Parathyroid adenoma (tissue), 2 donors: ENCODE measurements at regions not wholly inside any gene's neighbourhood (a gene's known extent, or its start where the extent isn't known, plus 50 kb on each side); places are given as distances from the start of the nearest gene placed in this dataset.
"Not testable (repeated sequence)": the region's sequence is repeated elsewhere in the genome, so short reads cannot be mapped to it uniquely, and the experiment has no call there.

Experiments used
- H2AFZ ChIP-seq: fragments of 300-600 bp; sonication (generic); one replicate; pipeline ENCODE4 v1.7.0; 2017; ENCODE audit warnings: antibody characterized with exemption, mild to moderate bottlenecking
- H3K27ac ChIP-seq: fragments of 300-600 bp; sonication (generic); one replicate; pipeline ENCODE4 v1.7.0; 2017
- H3K27me3 ChIP-seq: fragments of 300-600 bp; sonication (generic); one replicate; pipeline ENCODE4 v1.7.0; 2017; ENCODE audit warnings: low read length; ENCODE audit not compliant: control insufficient read depth, insufficient read depth
- H3K36me3 ChIP-seq: fragments of 300-600 bp; sonication (generic); one replicate; pipeline ENCODE4 v1.7.0; 2017; ENCODE audit warnings: low read length; ENCODE audit not compliant: control insufficient read depth, insufficient read depth
- H3K4me1 ChIP-seq: fragments of 300-600 bp; sonication (generic); one replicate; pipeline ENCODE4 v1.7.0; 2017; ENCODE audit warnings: control low read depth
- H3K4me2 ChIP-seq: fragments of 300-600 bp; sonication (generic); one replicate; pipeline ENCODE4 v1.7.0; 2017; ENCODE audit warnings: low read length
- H3K4me3 ChIP-seq: fragments of 300-600 bp; sonication (generic); one replicate; pipeline ENCODE4 v1.7.0; 2017; ENCODE audit warnings: low read depth, low read length
- H3K79me2 ChIP-seq: fragments of 300-600 bp; sonication (generic); one replicate; pipeline ENCODE4 v1.7.0; 2017; ENCODE audit warnings: control low read depth
- H3K9ac ChIP-seq: fragments of 300-600 bp; sonication (generic); one replicate; pipeline ENCODE4 v1.7.0; 2017; ENCODE audit warnings: mild to moderate bottlenecking
- H3K9me3 ChIP-seq: fragments of 300-600 bp; sonication (generic); one replicate; pipeline ENCODE4 v1.7.0; 2017; ENCODE audit warnings: low read length; ENCODE audit not compliant: control insufficient read depth
- CTCF ChIP-seq: fragments of 300-600 bp; sonication (generic); IDR thresholded peaks from one replicate; pipeline ENCODE4 v1.7.0; 2017; ENCODE audit warnings: antibody characterized with exemption, mild to moderate bottlenecking
- donor health status: primary hyperparathyroidism.

DNA sequence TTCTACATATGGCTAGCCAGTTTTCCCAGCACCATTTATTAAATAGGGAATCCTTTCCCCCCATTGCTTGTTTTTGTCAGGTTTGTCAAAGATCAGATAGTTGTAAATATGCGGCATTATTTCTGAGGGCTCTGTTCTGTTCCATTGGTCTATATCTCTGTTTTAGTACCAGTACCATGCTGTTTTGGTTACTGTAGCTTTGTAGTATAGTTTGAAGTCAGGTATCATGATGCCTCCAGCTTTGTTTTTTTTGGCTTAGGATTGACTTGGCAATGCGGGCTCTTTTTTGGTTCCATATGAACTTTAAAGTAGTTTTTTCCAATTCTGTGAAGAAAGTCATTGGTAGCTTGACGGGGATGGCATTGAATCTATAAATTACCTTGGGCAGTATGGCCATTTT is 60.0 kb upstream of the GPC3 start:
- H3K79me2 ChIP-seq, H3K9ac ChIP-seq, H2AFZ ChIP-seq, H3K4me2 ChIP-seq, H3K27ac ChIP-seq, H3K27me3 ChIP-seq, H3K4me1 ChIP-seq, H3K9me3 ChIP-seq, H3K36me3 ChIP-seq, H3K4me3 ChIP-seq: not testable (repeated sequence)

GRCh38 chrX:134067107-134067506 is 81.7 kb upstream of the GPC3 start:
- H3K9ac ChIP-seq, H3K4me2 ChIP-seq, H3K36me3 ChIP-seq, H3K27me3 ChIP-seq, H3K4me1 ChIP-seq, H3K27ac ChIP-seq, H3K79me2 ChIP-seq, H2AFZ ChIP-seq, H3K9me3 ChIP-seq, H3K4me3 ChIP-seq: not testable (repeated sequence)

DNA sequence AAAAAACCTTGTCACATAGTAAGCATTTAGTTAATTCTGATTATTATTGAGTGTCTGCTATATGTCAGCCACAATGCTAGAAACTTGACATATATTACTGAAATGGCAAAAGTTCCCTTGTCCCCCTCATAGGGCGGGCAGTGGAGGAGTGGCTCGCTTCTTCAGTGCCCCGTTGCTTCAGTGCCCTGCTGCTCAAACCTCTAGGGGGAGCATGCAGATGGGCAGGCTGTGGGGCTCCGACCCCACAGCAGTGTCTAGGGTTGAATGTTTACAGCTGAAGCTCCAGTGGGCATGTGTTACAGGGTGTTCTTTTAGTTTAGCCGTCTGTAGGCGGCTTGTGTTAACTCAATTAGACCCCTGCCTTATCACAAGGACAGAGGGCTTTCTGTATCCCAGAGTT is 86.5 kb upstream of the GPC3 start:
- H2AFZ ChIP-seq, H3K4me3 ChIP-seq, H3K4me2 ChIP-seq, H3K9me3 ChIP-seq, H3K27me3 ChIP-seq, H3K9ac ChIP-seq, H3K4me1 ChIP-seq, H3K36me3 ChIP-seq, H3K27ac ChIP-seq, H3K79me2 ChIP-seq: not testable (repeated sequence)

- no peaks in the 10 kb centered on the region for H3K79me2 ChIP-seq
- H3K27me3 ChIP-seq = no peaks in the 10 kb centered on the region
- H3K4me2 ChIP-seq = no peak overlapping the region
- H3K4me1 ChIP-seq = no peaks in the 10 kb centered on the region
- no peak overlapping the region for H3K9ac ChIP-seq
- no peak overlapping the region for H3K4me3 ChIP-seq
- no peak for TF ChIP-seq CTCF
- no peak overlapping the region for H2AFZ ChIP-seq
- no peaks in the 10 kb centered on the region for H3K36me3 ChIP-seq
- H3K9me3 ChIP-seq = no peaks in the 10 kb centered on the region
- no peak overlapping the region for H3K27ac ChIP-seq
Measured at GRCh38 chrX:134073341-134073740, 87.9 kb upstream of the GPC3 start.

DNA sequence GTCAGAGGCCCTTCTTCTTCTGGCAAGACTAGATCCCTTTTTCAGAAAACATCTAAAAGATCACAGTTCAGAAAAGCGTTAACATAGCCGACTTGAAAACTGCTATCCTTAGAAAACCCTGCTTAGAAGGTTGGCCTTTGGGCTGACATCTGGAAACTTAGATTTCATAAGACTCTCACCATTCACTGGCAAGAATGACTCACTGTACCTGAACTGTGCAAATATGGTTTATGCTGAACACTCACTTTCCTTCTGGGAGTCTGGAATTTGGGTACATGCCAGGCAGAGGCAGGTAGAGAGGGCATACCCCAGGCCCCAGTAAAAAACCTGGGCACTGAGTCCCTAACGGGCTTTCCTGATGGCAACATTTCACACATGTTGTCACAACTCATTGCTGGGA is 88.8 kb upstream of the GPC3 start:
- Histone ChIP-seq H3K9ac (no peak overlapping the region), H3K4me1 (no peaks in the 10 kb centered on the region), H3K4me3 (no peak overlapping the region), H2AFZ (no peak overlapping the region), H3K36me3 (no peaks in the 10 kb centered on the region), H3K27me3 (no peaks in the 10 kb centered on the region), H3K9me3 (no peaks in the 10 kb centered on the region), H3K27ac (no peak overlapping the region), H3K4me2 (no peak overlapping the region), H3K79me2 (no peaks in the 10 kb centered on the region)
- no peak for TF ChIP-seq CTCF

GRCh38 chrX:134075894-134076718 is 90.7 kb upstream of the GPC3 start:
- no peak overlapping the region for H2AFZ ChIP-seq
- no peak overlapping the region for H3K4me3 ChIP-seq
- TF ChIP-seq CTCF = no peak
- H3K9me3 ChIP-seq = no peaks in the 10 kb centered on the region
- no peak overlapping the region for H3K9ac ChIP-seq
- no peaks in the 10 kb centered on the region for H3K36me3 ChIP-seq
- H3K27ac ChIP-seq = no peak overlapping the region
- H3K4me1 ChIP-seq = no peaks in the 10 kb centered on the region
- H3K4me2 ChIP-seq = no peak overlapping the region
- no peaks in the 10 kb centered on the region for H3K27me3 ChIP-seq
- H3K79me2 ChIP-seq = no peaks in the 10 kb centered on the region
